ENCODE measurements at regions not wholly inside any gene's neighbourhood (a gene's known extent, or its start where the extent isn't known, plus 50 kb on each side); places are given as distances from the start of the nearest gene placed in this dataset.

DNA sequence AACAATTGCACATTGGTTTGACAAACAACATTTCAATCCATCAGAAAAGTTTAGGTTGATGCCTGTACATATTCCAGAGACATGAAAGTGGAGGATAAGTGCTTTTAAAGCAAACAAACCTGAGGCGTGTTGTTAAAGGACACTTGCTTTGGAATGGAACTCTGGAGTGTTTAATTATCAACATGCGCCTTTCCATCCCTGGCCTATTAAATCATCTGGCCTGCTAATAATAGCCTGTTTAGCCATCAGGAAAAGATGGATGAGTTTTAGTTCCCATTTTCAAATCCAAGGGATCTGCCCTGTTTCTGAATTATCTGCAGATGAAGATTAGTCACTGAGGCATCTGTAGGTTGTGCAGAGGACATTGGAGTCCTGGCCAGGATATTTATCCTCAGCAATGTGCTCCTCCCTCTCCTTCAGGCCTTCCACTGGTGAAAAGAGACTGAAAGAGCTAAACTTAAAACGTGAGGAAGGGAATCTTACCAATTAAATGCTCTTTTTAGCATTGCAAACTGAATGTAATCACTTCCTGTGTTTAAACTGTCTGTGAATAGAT lies 388.9 kb downstream of the PPARGC1A start:
- intact Hi-C loops (cut with micrococcal nuclease): no loop called here
- Histone ChIP-seq H3K9me3 (replicated peaks) (peaks cover 9% of the 10 kb centered on the region), H3K36me3 (no peaks in the 10 kb centered on the region), H3K27ac (replicated peaks) (no peak overlapping the region), H3K4me1 (peaks cover 8% of the 10 kb centered on the region), H3K27me3 (ENCODE audit: low read depth) (no peaks in the 10 kb centered on the region), H3K4me3 (no peak overlapping the region)
- TF ChIP-seq, protein P1, sequence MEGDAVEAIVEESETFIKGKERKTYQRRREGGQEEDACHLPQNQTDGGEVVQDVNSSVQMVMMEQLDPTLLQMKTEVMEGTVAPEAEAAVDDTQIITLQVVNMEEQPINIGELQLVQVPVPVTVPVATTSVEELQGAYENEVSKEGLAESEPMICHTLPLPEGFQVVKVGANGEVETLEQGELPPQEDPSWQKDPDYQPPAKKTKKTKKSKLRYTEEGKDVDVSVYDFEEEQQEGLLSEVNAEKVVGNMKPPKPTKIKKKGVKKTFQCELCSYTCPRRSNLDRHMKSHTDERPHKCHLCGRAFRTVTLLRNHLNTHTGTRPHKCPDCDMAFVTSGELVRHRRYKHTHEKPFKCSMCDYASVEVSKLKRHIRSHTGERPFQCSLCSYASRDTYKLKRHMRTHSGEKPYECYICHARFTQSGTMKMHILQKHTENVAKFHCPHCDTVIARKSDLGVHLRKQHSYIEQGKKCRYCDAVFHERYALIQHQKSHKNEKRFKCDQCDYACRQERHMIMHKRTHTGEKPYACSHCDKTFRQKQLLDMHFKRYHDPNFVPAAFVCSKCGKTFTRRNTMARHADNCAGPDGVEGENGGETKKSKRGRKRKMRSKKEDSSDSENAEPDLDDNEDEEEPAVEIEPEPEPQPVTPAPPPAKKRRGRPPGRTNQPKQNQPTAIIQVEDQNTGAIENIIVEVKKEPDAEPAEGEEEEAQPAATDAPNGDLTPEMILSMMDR (IDR thresholded peaks at IDR 0.05; ENCODE audit: borderline replicate concordance): no peak
- DNase-seq: no peak

DNA sequence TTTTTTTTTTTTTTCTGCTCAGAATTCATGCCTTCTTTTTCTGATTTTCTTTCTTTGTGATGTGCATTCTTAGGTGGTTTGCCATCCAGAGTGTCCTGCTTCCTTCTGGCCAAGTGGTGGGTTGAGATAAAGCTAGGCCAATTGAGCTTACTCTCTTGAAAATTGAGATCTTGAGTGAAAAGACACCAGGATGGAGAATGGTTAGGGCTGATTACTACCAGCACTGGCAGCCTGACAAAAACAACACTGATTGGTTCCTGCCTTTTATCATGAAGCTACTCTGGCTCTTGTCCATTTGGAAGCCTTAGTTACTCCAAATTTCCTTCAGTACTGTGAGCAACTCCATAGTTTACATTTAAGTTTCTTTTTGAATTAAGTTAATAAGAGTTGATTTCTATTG lies 404.0 kb downstream of the PPARGC1A start:
- Histone ChIP-seq H3K27ac (replicated peaks) (no peak overlapping the region), H3K4me1 (peaks cover 27% of the 10 kb centered on the region), H3K4me3 (no peak overlapping the region), H3K9me3 (replicated peaks) (peaks cover 3% of the 10 kb centered on the region), H3K27me3 (ENCODE audit: low read depth) (no peaks in the 10 kb centered on the region), H3K36me3 (no peaks in the 10 kb centered on the region)
- intact Hi-C loops (cut with micrococcal nuclease): no loop called here
- TF ChIP-seq, protein P1 (IDR thresholded peaks at IDR 0.05; ENCODE audit: borderline replicate concordance): no peak
- DNase-seq: no peak

DNA sequence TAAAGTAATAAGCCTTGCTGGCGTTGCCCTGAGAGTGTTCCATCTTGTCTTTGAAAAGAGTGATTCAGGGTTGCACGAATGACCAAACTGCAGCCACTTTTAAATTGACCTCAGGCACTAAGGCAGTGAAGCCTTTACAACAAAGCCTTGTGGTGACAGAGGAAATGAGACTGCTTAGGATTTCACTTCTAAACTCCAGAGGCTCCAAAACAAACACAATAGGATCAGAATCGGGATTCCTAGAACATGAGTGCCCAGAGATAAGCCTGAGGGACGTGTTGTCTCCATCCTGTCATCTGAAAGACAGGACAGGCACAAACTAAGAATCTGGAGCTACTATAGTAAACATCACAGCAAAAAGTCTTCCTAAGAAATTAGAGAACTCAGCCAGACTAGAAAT lies 405.2 kb downstream of the PPARGC1A start:
- no peak for DNase-seq
- H3K27me3 ChIP-seq (ENCODE audit: low read depth): no peaks in the 10 kb centered on the region
- no peaks in the 10 kb centered on the region for H3K36me3 ChIP-seq
- intact Hi-C loops (cut with micrococcal nuclease): no loop called here
- H3K4me3 ChIP-seq: no peak overlapping the region
- TF ChIP-seq, protein P1 (IDR thresholded peaks at IDR 0.05; ENCODE audit: borderline replicate concordance): no peak
- peak overlapping the region; percentile 53 for H3K27ac ChIP-seq (replicated peaks)
- peaks cover 27% of the 10 kb centered on the region for H3K4me1 ChIP-seq
- H3K9me3 ChIP-seq (replicated peaks): peaks cover 3% of the 10 kb centered on the region

DNA sequence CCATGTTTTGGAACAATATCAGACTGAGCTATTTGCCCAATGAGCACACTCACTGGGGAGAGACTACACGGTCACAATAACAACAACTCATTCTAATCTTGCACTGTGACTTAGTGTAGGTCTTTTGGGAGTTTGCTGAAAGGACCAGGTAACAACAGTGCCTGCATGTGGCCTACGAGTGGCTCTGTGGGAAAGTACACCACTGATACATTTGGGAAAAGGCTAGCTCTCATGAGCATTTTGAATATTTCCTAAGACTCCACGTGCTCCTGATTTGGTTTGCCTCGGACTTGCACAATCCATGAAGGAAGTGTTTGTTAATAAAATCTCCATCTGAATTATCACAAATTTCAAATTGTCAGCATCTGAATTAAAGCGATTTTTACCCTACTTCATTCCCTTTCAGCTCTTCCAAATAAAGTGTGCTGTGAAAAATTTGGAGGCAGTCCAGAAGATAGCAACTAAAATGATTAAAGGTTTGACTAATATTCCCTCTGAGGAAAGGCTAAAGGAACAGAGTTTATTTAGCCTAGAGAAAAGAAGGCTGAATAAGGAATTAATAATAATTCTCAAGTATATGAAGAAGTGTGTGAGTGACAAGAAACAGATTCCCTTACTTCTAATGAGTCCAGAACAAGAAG lies 406.4 kb downstream of the PPARGC1A start:
- TF ChIP-seq, protein P1 (IDR thresholded peaks at IDR 0.05; ENCODE audit: borderline replicate concordance): no peak
- H3K9me3 ChIP-seq (replicated peaks): peaks cover 3% of the 10 kb centered on the region
- intact Hi-C loops (cut with micrococcal nuclease): no loop called here
- no peaks in the 10 kb centered on the region for H3K27me3 ChIP-seq (ENCODE audit: low read depth)
- no peak overlapping the region for H3K4me3 ChIP-seq
- no peak for DNase-seq
- H3K36me3 ChIP-seq: no peaks in the 10 kb centered on the region
- peak overlapping the region; percentile 53 for H3K27ac ChIP-seq (replicated peaks)
- peaks cover 27% of the 10 kb centered on the region for H3K4me1 ChIP-seq

DNA sequence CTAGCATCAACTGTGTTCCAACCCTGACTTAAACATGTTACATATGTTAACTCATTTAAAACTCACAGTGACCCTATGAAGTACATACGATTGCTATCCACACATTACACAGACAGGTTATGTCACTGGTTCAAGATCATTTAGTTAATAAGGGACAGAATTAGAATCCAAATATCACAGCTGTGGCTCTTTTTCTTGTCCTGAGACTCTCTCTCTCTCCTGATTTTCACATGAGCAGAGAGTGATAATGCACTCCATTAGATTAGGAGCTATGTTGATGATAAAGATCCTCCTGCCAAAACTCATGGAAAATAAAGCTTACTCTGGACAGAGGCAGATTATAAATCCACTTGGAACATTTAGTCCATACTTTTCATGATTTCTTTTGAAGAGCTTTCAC lies 408.3 kb downstream of the PPARGC1A start:
- H3K4me1 ChIP-seq: peaks cover 27% of the 10 kb centered on the region
- TF ChIP-seq, protein P1 (IDR thresholded peaks at IDR 0.05; ENCODE audit: borderline replicate concordance): no peak
- H3K36me3 ChIP-seq: no peaks in the 10 kb centered on the region
- no peaks in the 10 kb centered on the region for H3K27me3 ChIP-seq (ENCODE audit: low read depth)
- intact Hi-C loops (cut with micrococcal nuclease): no loop called here
- H3K4me3 ChIP-seq: no peak overlapping the region
- H3K27ac ChIP-seq (replicated peaks): no peak overlapping the region
- H3K9me3 ChIP-seq (replicated peaks): no peaks in the 10 kb centered on the region
- DNase-seq: no peak
